Transverse colon (tissue), 3 donors: ENCODE measurements at regions not wholly inside any gene's neighbourhood (a gene's known extent, or its start where the extent isn't known, plus 50 kb on each side); places are given as distances from the start of the nearest gene placed in this dataset.

ENCODE experiments used
- EP300 ChIP-seq: sonication (generic); formaldehyde crosslinking; IDR thresholded peaks from one replicate; pipeline ENCODE4 v1.6.1; 2017; ENCODE audit warnings: antibody characterized with exemption, low read depth
- POLR2A ChIP-seq: fragments of 450-650 bp; IDR thresholded peaks from one replicate; pipeline ENCODE4 v1.6.1; 2016; ENCODE audit warnings: antibody characterized with exemption, mild to moderate bottlenecking, moderate library complexity
- TF ChIP-seq, protein P1 (sequence below), 5 experiments: fragments of 200-600 bp in 3 of 5; fragments of 450-650 bp in 2 of 5; sonication (generic) in 3 of 5; IDR thresholded peaks; 1 replicate in 2 of 5; 2 replicates in 3 of 5; pipeline ENCODE4 v1.5.1; 2016 to 2017; ENCODE audit warnings: antibody characterized with exemption in 5 of 5, inconsistent platforms in 3 of 5, mild to moderate bottlenecking in 2 of 5, moderate library complexity in 1 of 5

GRCh38 chr13:55554741-55555140 lies 1586.0 kb upstream of the PRR20A start:
- TF ChIP-seq, protein P1, sequence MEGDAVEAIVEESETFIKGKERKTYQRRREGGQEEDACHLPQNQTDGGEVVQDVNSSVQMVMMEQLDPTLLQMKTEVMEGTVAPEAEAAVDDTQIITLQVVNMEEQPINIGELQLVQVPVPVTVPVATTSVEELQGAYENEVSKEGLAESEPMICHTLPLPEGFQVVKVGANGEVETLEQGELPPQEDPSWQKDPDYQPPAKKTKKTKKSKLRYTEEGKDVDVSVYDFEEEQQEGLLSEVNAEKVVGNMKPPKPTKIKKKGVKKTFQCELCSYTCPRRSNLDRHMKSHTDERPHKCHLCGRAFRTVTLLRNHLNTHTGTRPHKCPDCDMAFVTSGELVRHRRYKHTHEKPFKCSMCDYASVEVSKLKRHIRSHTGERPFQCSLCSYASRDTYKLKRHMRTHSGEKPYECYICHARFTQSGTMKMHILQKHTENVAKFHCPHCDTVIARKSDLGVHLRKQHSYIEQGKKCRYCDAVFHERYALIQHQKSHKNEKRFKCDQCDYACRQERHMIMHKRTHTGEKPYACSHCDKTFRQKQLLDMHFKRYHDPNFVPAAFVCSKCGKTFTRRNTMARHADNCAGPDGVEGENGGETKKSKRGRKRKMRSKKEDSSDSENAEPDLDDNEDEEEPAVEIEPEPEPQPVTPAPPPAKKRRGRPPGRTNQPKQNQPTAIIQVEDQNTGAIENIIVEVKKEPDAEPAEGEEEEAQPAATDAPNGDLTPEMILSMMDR (IDR thresholded peaks at IDR 0.05) = no peak
- TF ChIP-seq POLR2A (no peak), EP300 (no peak)
